ENCODE measurements at regions not wholly inside any gene's neighbourhood (a gene's known extent, or its start where the extent isn't known, plus 50 kb on each side); places are given as distances from the start of the nearest gene placed in this dataset.

- DNase-seq (no peak), ATAC-seq (no peak)
- no peak overlapping the region for H3K27ac Mint-ChIP-seq
- no peak overlapping the region for H3K4me3 Mint-ChIP-seq
- no peaks in the 10 kb centered on the region for H3K9me3 Mint-ChIP-seq
- H3K27me3 Mint-ChIP-seq = peaks cover 1% of the 10 kb centered on the region
- H3K4me1 Mint-ChIP-seq = peaks cover 17% of the 10 kb centered on the region
- H3K36me3 Mint-ChIP-seq (ENCODE audit: low read depth) = no peaks in the 10 kb centered on the region
Measured at GRCh38 chr3:66606126-66606525, 105.3 kb upstream of the LRIG1 start.

GRCh38 chr3:66606868-66607267 lies 106.0 kb upstream of the LRIG1 start:
- H3K4me3 Mint-ChIP-seq = no peak overlapping the region
- no peaks in the 10 kb centered on the region for H3K36me3 Mint-ChIP-seq (ENCODE audit: low read depth)
- no peak for ATAC-seq
- DNase-seq = no peak
- H3K27ac Mint-ChIP-seq = no peak overlapping the region
- H3K9me3 Mint-ChIP-seq = no peaks in the 10 kb centered on the region
- H3K27me3 Mint-ChIP-seq = peaks cover 1% of the 10 kb centered on the region
- H3K4me1 Mint-ChIP-seq = peaks cover 17% of the 10 kb centered on the region

- DNase-seq (no peak), ATAC-seq (no peak)
- H3K36me3 Mint-ChIP-seq (ENCODE audit: low read depth) = no peaks in the 10 kb centered on the region
- H3K9me3 Mint-ChIP-seq = no peaks in the 10 kb centered on the region
- peaks cover 4% of the 10 kb centered on the region for H3K27me3 Mint-ChIP-seq
- no peaks in the 10 kb centered on the region for H3K4me1 Mint-ChIP-seq
- no peak overlapping the region for H3K4me3 Mint-ChIP-seq
- H3K27ac Mint-ChIP-seq = no peak overlapping the region
Measured at GRCh38 chr3:66609660-66610561, 109.1 kb upstream of the LRIG1 start.

- Mint-ChIP-seq H3K27ac (no peak overlapping the region), H3K36me3 (ENCODE audit: low read depth) (no peaks in the 10 kb centered on the region), H3K27me3 (peaks cover 4% of the 10 kb centered on the region), H3K9me3 (no peaks in the 10 kb centered on the region), H3K4me3 (no peak overlapping the region), H3K4me1 (no peaks in the 10 kb centered on the region)
- no peak for ATAC-seq
- DNase-seq = no peak
Measured at GRCh38 chr3:66610562-66610909, 109.7 kb upstream of the LRIG1 start.

- peaks cover 2% of the 10 kb centered on the region for H3K4me1 Mint-ChIP-seq
- H3K36me3 Mint-ChIP-seq (ENCODE audit: low read depth) = no peaks in the 10 kb centered on the region
- H3K27me3 Mint-ChIP-seq = peaks cover 2% of the 10 kb centered on the region
- ATAC-seq (no peak), DNase-seq (no peak)
- H3K4me3 Mint-ChIP-seq = no peak overlapping the region
- H3K27ac Mint-ChIP-seq = no peak overlapping the region
- no peaks in the 10 kb centered on the region for H3K9me3 Mint-ChIP-seq
Measured at GRCh38 chr3:66615643-66616301, 115.0 kb upstream of the LRIG1 start.

GRCh38 chr3:66617351-66617750 lies 116.5 kb upstream of the LRIG1 start:
- no peaks in the 10 kb centered on the region for H3K36me3 Mint-ChIP-seq (ENCODE audit: low read depth)
- DNase-seq = no peak
- no peak overlapping the region for H3K27ac Mint-ChIP-seq

GRCh38 chr3:66618066-66618465 lies 117.2 kb upstream of the LRIG1 start:
- Mint-ChIP-seq H3K27ac (no peak overlapping the region), H3K4me3 (no peak overlapping the region), H3K9me3 (no peaks in the 10 kb centered on the region), H3K36me3 (ENCODE audit: low read depth) (no peaks in the 10 kb centered on the region), H3K27me3 (no peaks in the 10 kb centered on the region), H3K4me1 (peaks cover 2% of the 10 kb centered on the region)
- DNase-seq (no peak), ATAC-seq (no peak)

More at GRCh38 chr3:66617351-66617750, 116.5 kb upstream of the LRIG1 start:
- no peak for ATAC-seq
- no peak overlapping the region for H3K4me3 Mint-ChIP-seq
- no peaks in the 10 kb centered on the region for H3K9me3 Mint-ChIP-seq
- H3K27me3 Mint-ChIP-seq = peaks cover 2% of the 10 kb centered on the region
- peaks cover 2% of the 10 kb centered on the region for H3K4me1 Mint-ChIP-seq

- Mint-ChIP-seq H3K27me3 (no peaks in the 10 kb centered on the region), H3K4me1 (peaks cover 2% of the 10 kb centered on the region), H3K27ac (no peak overlapping the region), H3K36me3 (ENCODE audit: low read depth) (no peaks in the 10 kb centered on the region), H3K4me3 (no peak overlapping the region), H3K9me3 (no peaks in the 10 kb centered on the region)
- ATAC-seq (no peak), DNase-seq (no peak)
Measured at GRCh38 chr3:66620296-66620695, 119.5 kb upstream of the LRIG1 start.

GRCh38 chr3:66622756-66623457 lies 122.1 kb upstream of the LRIG1 start:
- DNase-seq (no peak), ATAC-seq (no peak)
- Mint-ChIP-seq H3K4me3 (no peak overlapping the region), H3K36me3 (ENCODE audit: low read depth) (no peaks in the 10 kb centered on the region), H3K27ac (no peak overlapping the region), H3K4me1 (no peaks in the 10 kb centered on the region), H3K27me3 (no peaks in the 10 kb centered on the region), H3K9me3 (no peaks in the 10 kb centered on the region)

- Mint-ChIP-seq H3K27ac (no peak overlapping the region), H3K27me3 (no peaks in the 10 kb centered on the region), H3K36me3 (ENCODE audit: low read depth) (no peaks in the 10 kb centered on the region), H3K9me3 (no peaks in the 10 kb centered on the region), H3K4me1 (no peaks in the 10 kb centered on the region), H3K4me3 (no peak overlapping the region)
- DNase-seq (no peak), ATAC-seq (no peak)
Measured at GRCh38 chr3:66625505-66626216, 124.8 kb upstream of the LRIG1 start.

GRCh38 chr3:66629150-66629981 lies 128.5 kb upstream of the LRIG1 start:
- H3K36me3 Mint-ChIP-seq (ENCODE audit: low read depth) = no peaks in the 10 kb centered on the region
- DNase-seq (no peak), ATAC-seq (no peak)
- H3K27me3 Mint-ChIP-seq = peaks cover 9% of the 10 kb centered on the region
- H3K4me3 Mint-ChIP-seq = no peak overlapping the region
- H3K4me1 Mint-ChIP-seq = no peaks in the 10 kb centered on the region
- no peak overlapping the region for H3K27ac Mint-ChIP-seq
- no peaks in the 10 kb centered on the region for H3K9me3 Mint-ChIP-seq

- DNase-seq = no peak
- H3K36me3 Mint-ChIP-seq (ENCODE audit: low read depth) = no peaks in the 10 kb centered on the region
Measured at GRCh38 chr3:66629982-66630368, 129.2 kb upstream of the LRIG1 start.

GRCh38 chr3:66633402-66634381 lies 132.9 kb upstream of the LRIG1 start:
- H3K4me1 Mint-ChIP-seq = peaks cover 4% of the 10 kb centered on the region
- no peak overlapping the region for H3K27ac Mint-ChIP-seq
- H3K27me3 Mint-ChIP-seq = peaks cover 9% of the 10 kb centered on the region
- no peak for ATAC-seq
- H3K9me3 Mint-ChIP-seq = no peaks in the 10 kb centered on the region
- no peak for DNase-seq
- H3K36me3 Mint-ChIP-seq (ENCODE audit: low read depth) = no peaks in the 10 kb centered on the region
- H3K4me3 Mint-ChIP-seq = no peak overlapping the region

More at GRCh38 chr3:66629982-66630368, 129.2 kb upstream of the LRIG1 start:
- no peaks in the 10 kb centered on the region for H3K4me1 Mint-ChIP-seq
- H3K27ac Mint-ChIP-seq = no peak overlapping the region
- H3K4me3 Mint-ChIP-seq = no peak overlapping the region
- H3K27me3 Mint-ChIP-seq = peaks cover 9% of the 10 kb centered on the region
- H3K9me3 Mint-ChIP-seq = no peaks in the 10 kb centered on the region
- ATAC-seq = no peak
